ENCODE measurements at regions not wholly inside any gene's neighbourhood (a gene's known extent, or its start where the extent isn't known, plus 50 kb on each side); places are given as distances from the start of the nearest gene placed in this dataset.

- no peaks in the 10 kb centered on the region for H3K4me1 ChIP-seq
- DNase-seq = no peak
- no peaks in the 10 kb centered on the region for H3K27me3 ChIP-seq
- no peak for TF ChIP-seq CTCF (IDR thresholded peaks at IDR 0.05; ENCODE audit: low read depth, low read length)
- no peaks in the 10 kb centered on the region for H3K9me3 ChIP-seq
- no peak overlapping the region for H3K4me3 ChIP-seq (ENCODE audit: low read depth, low read length)
- no peaks in the 10 kb centered on the region for H3K36me3 ChIP-seq
These were observed 287.7 kb downstream of the PIK3C3 start for GRCh38 chr18:42242758-42243157.

GRCh38 chr18:42245137-42245536 is 290.1 kb downstream of the PIK3C3 start:
- Histone ChIP-seq H3K36me3 (no peaks in the 10 kb centered on the region), H3K4me3 (ENCODE audit: low read depth, low read length) (no peak overlapping the region), H3K4me1 (no peaks in the 10 kb centered on the region), H3K9me3 (no peaks in the 10 kb centered on the region), H3K27me3 (no peaks in the 10 kb centered on the region)
- DNase-seq = no peak
- TF ChIP-seq CTCF (IDR thresholded peaks at IDR 0.05; ENCODE audit: low read depth, low read length) = no peak

- no peak for TF ChIP-seq CTCF (IDR thresholded peaks at IDR 0.05; ENCODE audit: low read depth, low read length)
- H3K4me1 ChIP-seq = no peaks in the 10 kb centered on the region
- H3K9me3 ChIP-seq = no peaks in the 10 kb centered on the region
- H3K27me3 ChIP-seq = no peaks in the 10 kb centered on the region
- no peak for DNase-seq
- no peak overlapping the region for H3K4me3 ChIP-seq (ENCODE audit: low read depth, low read length)
- no peaks in the 10 kb centered on the region for H3K36me3 ChIP-seq
These were observed 301.1 kb downstream of the PIK3C3 start for GRCh38 chr18:42255908-42256765.

- no peaks in the 10 kb centered on the region for H3K27me3 ChIP-seq
These were observed 303.4 kb downstream of the PIK3C3 start for GRCh38 chr18:42258301-42258965.

GRCh38 chr18:42261731-42262130 is 306.7 kb downstream of the PIK3C3 start:
- no peak overlapping the region for H3K4me3 ChIP-seq (ENCODE audit: low read depth, low read length)
- TF ChIP-seq CTCF (IDR thresholded peaks at IDR 0.05; ENCODE audit: low read depth, low read length) = no peak

More at GRCh38 chr18:42258301-42258965, 303.4 kb downstream of the PIK3C3 start:
- no peak for DNase-seq
- H3K9me3 ChIP-seq = no peaks in the 10 kb centered on the region
- H3K36me3 ChIP-seq = no peaks in the 10 kb centered on the region
- no peak for TF ChIP-seq CTCF (IDR thresholded peaks at IDR 0.05; ENCODE audit: low read depth, low read length)
- no peak overlapping the region for H3K4me3 ChIP-seq (ENCODE audit: low read depth, low read length)
- H3K4me1 ChIP-seq = no peaks in the 10 kb centered on the region

GRCh38 chr18:42264497-42264896 is 309.5 kb downstream of the PIK3C3 start:
- H3K9me3 ChIP-seq = no peaks in the 10 kb centered on the region
- TF ChIP-seq CTCF (IDR thresholded peaks at IDR 0.05; ENCODE audit: low read depth, low read length) = no peak
- H3K36me3 ChIP-seq = no peaks in the 10 kb centered on the region
- no peak overlapping the region for H3K4me3 ChIP-seq (ENCODE audit: low read depth, low read length)
- DNase-seq = no peak
- H3K4me1 ChIP-seq = no peaks in the 10 kb centered on the region
- H3K27me3 ChIP-seq = no peaks in the 10 kb centered on the region

More at GRCh38 chr18:42261731-42262130, 306.7 kb downstream of the PIK3C3 start:
- no peaks in the 10 kb centered on the region for H3K27me3 ChIP-seq
- no peaks in the 10 kb centered on the region for H3K36me3 ChIP-seq
- H3K9me3 ChIP-seq = no peaks in the 10 kb centered on the region
- no peak for DNase-seq
- no peaks in the 10 kb centered on the region for H3K4me1 ChIP-seq

All from BE2C (cell line).